Rectal smooth muscle tissue (tissue), 1 donor: ENCODE measurements at regions not wholly inside any gene's neighbourhood (a gene's known extent, or its start where the extent isn't known, plus 50 kb on each side); places are given as distances from the start of the nearest gene placed in this dataset.

Experiments used
- H3K27ac ChIP-seq: one replicate; pipeline ENCODE4 v1.7.0; 2013; ENCODE audit warnings: low read depth, low read length, inconsistent platforms
- H3K27me3 ChIP-seq: one replicate; pipeline ENCODE4 v1.7.0; 2013; ENCODE audit warnings: low read length; ENCODE audit not compliant: control insufficient read depth, insufficient read depth
- H3K36me3 ChIP-seq: one replicate; pipeline ENCODE4 v1.7.0; 2013; ENCODE audit warnings: low read length; ENCODE audit not compliant: control insufficient read depth, insufficient read depth
- H3K4me1 ChIP-seq: one replicate; pipeline ENCODE4 v1.7.0; 2013; ENCODE audit warnings: low read length; ENCODE audit not compliant: control insufficient read depth, insufficient read depth
- H3K4me3 ChIP-seq: one replicate; pipeline ENCODE4 v1.7.0; 2013; ENCODE audit warnings: low read length
- H3K9ac ChIP-seq: one replicate; pipeline ENCODE4 v1.7.0; 2013; ENCODE audit warnings: low read length

GRCh38 chr3:159168788-159169187 is 366.9 kb downstream of the MFSD1 start:
- no peak overlapping the region for H3K27ac ChIP-seq
- no peaks in the 10 kb centered on the region for H3K4me1 ChIP-seq
- H3K4me3 ChIP-seq: no peak overlapping the region
- H3K27me3 ChIP-seq: no peaks in the 10 kb centered on the region
- no peaks in the 10 kb centered on the region for H3K36me3 ChIP-seq
- H3K9ac ChIP-seq: no peak overlapping the region

GRCh38 chr3:159169828-159170227 is 368.0 kb downstream of the MFSD1 start:
- H3K27me3 ChIP-seq: no peaks in the 10 kb centered on the region
- H3K36me3 ChIP-seq: no peaks in the 10 kb centered on the region
- no peak overlapping the region for H3K9ac ChIP-seq
- no peak overlapping the region for H3K4me3 ChIP-seq
- no peak overlapping the region for H3K27ac ChIP-seq
- no peaks in the 10 kb centered on the region for H3K4me1 ChIP-seq

DNA sequence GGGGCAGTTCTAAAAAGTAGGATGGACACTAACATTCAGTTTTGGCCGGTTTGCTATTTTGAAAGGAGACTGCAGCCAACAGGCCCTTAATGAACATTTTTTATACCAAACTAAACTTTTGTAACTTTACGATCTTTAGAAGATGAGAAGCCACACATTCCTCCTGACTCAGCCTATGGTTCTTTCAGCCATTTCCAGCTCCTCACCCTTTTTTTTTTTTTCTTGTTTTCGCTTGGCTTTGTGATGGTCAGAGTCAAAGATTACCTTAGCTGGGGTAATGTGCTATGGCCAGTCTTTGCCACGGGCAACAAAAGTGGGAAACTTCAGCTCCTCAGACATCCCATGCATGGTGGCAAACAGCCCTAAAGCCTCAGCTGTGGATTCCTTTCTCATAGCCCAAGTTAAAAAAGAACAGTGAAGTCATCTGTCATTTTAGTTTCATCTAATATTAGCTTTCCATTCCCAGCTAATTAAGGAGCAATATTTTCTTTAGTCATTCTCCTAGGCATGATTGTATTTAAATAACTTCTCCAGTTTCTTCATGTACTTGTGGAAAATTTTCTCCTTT is 368.7 kb downstream of the MFSD1 start:
- H3K27ac ChIP-seq: no peak overlapping the region
- H3K4me3 ChIP-seq: no peak overlapping the region
- H3K9ac ChIP-seq: no peak overlapping the region
- H3K36me3 ChIP-seq: no peaks in the 10 kb centered on the region
- no peaks in the 10 kb centered on the region for H3K4me1 ChIP-seq
- H3K27me3 ChIP-seq: no peaks in the 10 kb centered on the region

GRCh38 chr3:159171333-159171732 is 369.5 kb downstream of the MFSD1 start:
- no peak overlapping the region for H3K27ac ChIP-seq
- no peaks in the 10 kb centered on the region for H3K4me1 ChIP-seq
- H3K4me3 ChIP-seq: no peak overlapping the region
- no peaks in the 10 kb centered on the region for H3K27me3 ChIP-seq
- no peaks in the 10 kb centered on the region for H3K36me3 ChIP-seq
- H3K9ac ChIP-seq: no peak overlapping the region

- Histone ChIP-seq H3K27ac (no peak overlapping the region), H3K4me3 (no peak overlapping the region), H3K9ac (no peak overlapping the region), H3K36me3 (no peaks in the 10 kb centered on the region), H3K27me3 (no peaks in the 10 kb centered on the region), H3K4me1 (no peaks in the 10 kb centered on the region)
Observed at GRCh38 chr3:159172473-159172872, 370.6 kb downstream of the MFSD1 start.

- no peaks in the 10 kb centered on the region for H3K4me1 ChIP-seq
Observed at GRCh38 chr3:159174715-159175692, 373.1 kb downstream of the MFSD1 start.

GRCh38 chr3:159178209-159178897 is 376.5 kb downstream of the MFSD1 start:
- no peak overlapping the region for H3K4me3 ChIP-seq
- H3K36me3 ChIP-seq: no peaks in the 10 kb centered on the region
- H3K4me1 ChIP-seq: no peaks in the 10 kb centered on the region
- no peak overlapping the region for H3K9ac ChIP-seq
- no peak overlapping the region for H3K27ac ChIP-seq
- no peaks in the 10 kb centered on the region for H3K27me3 ChIP-seq

More at GRCh38 chr3:159174715-159175692, 373.1 kb downstream of the MFSD1 start:
- no peak overlapping the region for H3K9ac ChIP-seq
- H3K27ac ChIP-seq: no peak overlapping the region
- no peaks in the 10 kb centered on the region for H3K27me3 ChIP-seq
- H3K4me3 ChIP-seq: no peak overlapping the region
- no peaks in the 10 kb centered on the region for H3K36me3 ChIP-seq

DNA sequence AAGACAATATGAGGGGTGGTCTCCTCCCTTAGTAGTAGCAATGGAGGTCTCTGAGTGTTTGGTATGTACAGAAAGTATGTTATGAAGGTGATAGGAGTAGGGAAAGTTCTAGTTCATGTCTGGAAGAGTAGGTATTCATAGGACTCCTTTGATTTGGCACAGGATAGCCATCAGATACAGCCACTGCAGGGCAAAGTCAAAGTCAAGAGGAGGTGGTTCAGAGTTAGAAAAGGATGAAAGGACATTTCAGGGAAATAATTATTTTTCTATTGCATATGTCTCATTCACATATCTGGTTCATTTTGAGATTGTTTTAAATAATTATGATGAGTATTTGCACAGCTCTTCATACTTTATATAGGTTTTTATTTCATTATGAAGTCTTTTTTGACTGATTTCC is 381.1 kb downstream of the MFSD1 start:
- Histone ChIP-seq H3K4me1 (no peaks in the 10 kb centered on the region), H3K36me3 (no peaks in the 10 kb centered on the region), H3K4me3 (no peak overlapping the region), H3K9ac (no peak overlapping the region), H3K27me3 (no peaks in the 10 kb centered on the region), H3K27ac (no peak overlapping the region)

DNA sequence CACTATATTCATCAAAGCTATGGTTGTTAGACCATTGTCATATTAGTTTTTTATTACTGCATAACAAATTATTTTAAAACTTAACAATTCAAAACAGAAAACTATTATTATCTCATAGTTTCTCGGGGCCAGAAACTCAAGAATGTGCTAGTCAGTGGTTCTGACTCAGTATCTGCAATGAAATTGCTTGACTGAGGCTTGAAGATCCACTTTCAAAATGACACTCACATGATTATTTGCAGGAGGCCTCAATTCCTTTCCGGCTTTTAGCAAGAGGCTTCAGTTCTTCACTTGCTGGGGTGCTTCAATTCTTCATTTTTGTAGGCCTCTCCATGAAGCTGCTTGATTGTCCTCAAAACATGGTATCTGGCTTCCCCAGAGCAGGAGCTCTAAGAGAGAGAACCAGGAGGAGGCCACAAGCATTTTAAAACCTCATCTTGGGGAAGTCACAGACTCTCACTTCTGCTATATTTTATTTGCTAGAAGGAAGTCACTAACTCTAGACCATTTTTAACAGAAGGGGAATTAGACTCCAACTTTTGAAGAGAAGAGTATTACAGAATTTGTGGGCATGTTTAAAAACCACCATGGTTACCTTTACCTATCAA is 383.7 kb downstream of the MFSD1 start:
- H3K36me3 ChIP-seq: no peaks in the 10 kb centered on the region
- no peaks in the 10 kb centered on the region for H3K4me1 ChIP-seq
- no peak overlapping the region for H3K27ac ChIP-seq
- H3K4me3 ChIP-seq: no peak overlapping the region
- H3K9ac ChIP-seq: no peak overlapping the region
- no peaks in the 10 kb centered on the region for H3K27me3 ChIP-seq

- Histone ChIP-seq H3K36me3 (no peaks in the 10 kb centered on the region), H3K4me3 (no peak overlapping the region), H3K27me3 (no peaks in the 10 kb centered on the region), H3K4me1 (no peaks in the 10 kb centered on the region), H3K27ac (no peak overlapping the region), H3K9ac (no peak overlapping the region)
Observed at GRCh38 chr3:159186581-159186980, 384.7 kb downstream of the MFSD1 start.

GRCh38 chr3:159187232-159187631 is 385.4 kb downstream of the MFSD1 start:
- Histone ChIP-seq H3K27me3 (no peaks in the 10 kb centered on the region), H3K9ac (no peak overlapping the region), H3K27ac (no peak overlapping the region), H3K36me3 (no peaks in the 10 kb centered on the region), H3K4me3 (no peak overlapping the region), H3K4me1 (no peaks in the 10 kb centered on the region)

DNA sequence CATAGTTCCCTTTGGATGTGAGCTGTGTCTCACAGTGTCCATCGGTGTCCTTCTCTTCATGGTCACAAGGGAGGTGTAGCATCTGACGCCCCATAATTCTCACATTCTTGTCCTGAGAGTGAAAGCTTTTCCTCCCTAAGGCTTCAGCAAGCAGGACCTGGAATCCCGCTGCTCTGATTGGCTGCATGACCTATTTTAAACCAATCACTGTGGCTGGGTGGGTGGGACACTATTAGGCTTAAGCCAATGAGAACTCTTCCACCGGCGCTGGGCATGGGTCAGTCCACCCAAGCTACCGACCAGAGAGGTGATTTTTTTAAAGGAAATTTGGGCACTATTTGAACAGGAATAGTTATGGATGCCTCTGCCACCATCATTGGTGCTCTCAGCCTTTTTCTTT is 385.9 kb downstream of the MFSD1 start:
- H3K9ac ChIP-seq: no peak overlapping the region
- H3K27ac ChIP-seq: no peak overlapping the region
- no peak overlapping the region for H3K4me3 ChIP-seq
- no peaks in the 10 kb centered on the region for H3K27me3 ChIP-seq
- H3K4me1 ChIP-seq: no peaks in the 10 kb centered on the region
- H3K36me3 ChIP-seq: no peaks in the 10 kb centered on the region
